GM23248 (cell line): ENCODE measurements at regions not wholly inside any gene's neighbourhood (a gene's known extent, or its start where the extent isn't known, plus 50 kb on each side); places are given as distances from the start of the nearest gene placed in this dataset.
"Not testable (repeated sequence)": the region's sequence is repeated elsewhere in the genome, so short reads cannot be mapped to it uniquely, and the experiment has no call there.

Source experiments
- DNase-seq: peaks from one replicate; pipeline ENCODE4 v3.0.0-alpha.2; 2015
- H2AFZ ChIP-seq: fragments of 200-600 bp; sonication (generic); 2 replicates; pipeline ENCODE4 v1.6.1; 2016; ENCODE audit warnings: antibody characterized with exemption
- H3F3A ChIP-seq: fragments of 200-600 bp; sonication (generic); 2 replicates; pipeline ENCODE4 v1.6.1; 2016; ENCODE audit warnings: mild to moderate bottlenecking, antibody characterized with exemption, mixed run types; ENCODE audit not compliant: insufficient read depth
- H3K27ac ChIP-seq: fragments of 200-600 bp; sonication (generic); 2 replicates; pipeline ENCODE4 v1.5.1; 2016; ENCODE audit warnings: mild to moderate bottlenecking
- H3K27me3 ChIP-seq: fragments of 200-600 bp; sonication (generic); replicated peaks from 2 replicates; pipeline ENCODE4 v1.6.1; 2016; ENCODE audit warnings: mild to moderate bottlenecking; ENCODE audit not compliant: insufficient read depth
- H3K36me3 ChIP-seq: fragments of 200-600 bp; sonication (generic); 2 replicates; pipeline ENCODE4 v1.6.1; 2016; ENCODE audit warnings: low read depth, mild to moderate bottlenecking
- H3K4me1 ChIP-seq: fragments of 200-600 bp; sonication (generic); 2 replicates; pipeline ENCODE4 v1.6.1; 2016; ENCODE audit warnings: mild to moderate bottlenecking; ENCODE audit not compliant: insufficient read depth
- H3K4me2 ChIP-seq: fragments of 200-600 bp; sonication (generic); one replicate; pipeline ENCODE4 v1.6.1; 2016; ENCODE audit warnings: mild to moderate bottlenecking; ENCODE audit not compliant: unreplicated experiment
- H3K4me3 ChIP-seq: fragments of 200-600 bp; sonication (generic); 2 replicates; pipeline ENCODE4 v1.5.1; 2016; ENCODE audit warnings: mild to moderate bottlenecking
- H3K79me2 ChIP-seq: fragments of 200-600 bp; sonication (generic); 2 replicates; pipeline ENCODE4 v1.6.1; 2016; ENCODE audit warnings: mild to moderate bottlenecking; ENCODE audit not compliant: insufficient read depth
- H3K9ac ChIP-seq: fragments of 200-600 bp; sonication (generic); 2 replicates; pipeline ENCODE4 v1.6.1; 2016; ENCODE audit warnings: mild to moderate bottlenecking
- H3K9me2 ChIP-seq: fragments of 200-600 bp; sonication (generic); 2 replicates; pipeline ENCODE4 v1.6.1; 2016; ENCODE audit warnings: mixed run types, mild to moderate bottlenecking, moderate library complexity; ENCODE audit not compliant: insufficient read depth
- H3K9me3 ChIP-seq: fragments of 200-600 bp; sonication (generic); one replicate; pipeline ENCODE4 v1.6.1; 2017; ENCODE audit warnings: low read depth
- H4K20me1 ChIP-seq: fragments of 200-600 bp; sonication (generic); 2 replicates; pipeline ENCODE4 v1.6.0; 2016; ENCODE audit not compliant: insufficient read depth
- EZH2 ChIP-seq: fragments of 200-600 bp; sonication (generic); IDR thresholded peaks from 2 replicates; pipeline ENCODE4 v1.6.1; 2018; ENCODE audit warnings: antibody characterized with exemption, mild to moderate bottlenecking; ENCODE audit not compliant: insufficient read depth, poor library complexity, severe bottlenecking
- EZH2phosphoT487 ChIP-seq: fragments of 200-600 bp; sonication (generic); IDR thresholded peaks from 2 replicates; pipeline ENCODE4 v1.6.1; 2018; ENCODE audit warnings: antibody characterized with exemption, moderate library complexity, mild to moderate bottlenecking, low read depth; ENCODE audit not compliant: insufficient read depth
- WGBS, 2 experiments: methylation state at CpG; one replicate each; pipeline ENCODE4 v1.1.6; 2015 to 2017; ENCODE audit warnings: low lambda C conversion rate in 2 of 2, low coverage in 1 of 2; ENCODE audit errors: missing lambda C conversion rate in 2 of 2; 5-methylcytosine and 5-hydroxymethylcytosine counted together
- in situ Hi-C: fragments of 300-500 bp; cut with MboI; formaldehyde crosslinking; loops from 2 replicates; pipeline ENCODE4 v1.15.0; 2020

GRCh38 chr10:90227217-90227656, 525.8 kb downstream of the KIF20B start:
- no peaks in the 10 kb centered on the region for H3K9me2 ChIP-seq
- in situ Hi-C loops = no loop called here
- H3F3A ChIP-seq = no peaks in the 10 kb centered on the region
- 17 to 23% methylated on average over 2 of the region's 2 CpGs for WGBS, 2 experiments
- no peaks in the 10 kb centered on the region for H4K20me1 ChIP-seq
- H2AFZ ChIP-seq = no peak overlapping the region
- DNase-seq = peak; percentile 0
- no peaks in the 10 kb centered on the region for H3K36me3 ChIP-seq
- H3K9ac ChIP-seq = no peak overlapping the region
- H3K4me2 ChIP-seq = no peak overlapping the region
- H3K4me1 ChIP-seq = no peaks in the 10 kb centered on the region
- H3K9me3 ChIP-seq = no peaks in the 10 kb centered on the region
- H3K27ac ChIP-seq = no peak overlapping the region
- H3K27me3 ChIP-seq = no peaks in the 10 kb centered on the region
- H3K4me3 ChIP-seq = no peak overlapping the region
- no peaks in the 10 kb centered on the region for H3K79me2 ChIP-seq
- no peak for TF ChIP-seq EZH2phosphoT487
- TF ChIP-seq EZH2 = no peak

GRCh38 chr10:90227786-90228185, 526.4 kb downstream of the KIF20B start:
- Histone ChIP-seq H3K27me3 (no peaks in the 10 kb centered on the region), H3K4me1 (no peaks in the 10 kb centered on the region), H2AFZ (no peak overlapping the region), H3K36me3 (no peaks in the 10 kb centered on the region), H3K79me2 (no peaks in the 10 kb centered on the region), H3K4me2 (no peak overlapping the region), H3F3A (no peaks in the 10 kb centered on the region), H3K27ac (no peak overlapping the region), H3K9me3 (no peaks in the 10 kb centered on the region), H3K9me2 (no peaks in the 10 kb centered on the region), H3K9ac (no peak overlapping the region), H3K4me3 (no peak overlapping the region), H4K20me1 (no peaks in the 10 kb centered on the region)
- in situ Hi-C loops = no loop called here
- WGBS, 2 experiments = 5 to 11% methylated on average over 2 of the region's 2 CpGs
- no peak for TF ChIP-seq EZH2phosphoT487
- TF ChIP-seq EZH2 = no peak
- DNase-seq = no peak

- H3F3A ChIP-seq = no peaks in the 10 kb centered on the region
- H3K9me2 ChIP-seq = no peaks in the 10 kb centered on the region
- no peaks in the 10 kb centered on the region for H3K4me1 ChIP-seq
- no peak overlapping the region for H3K4me2 ChIP-seq
- H3K27ac ChIP-seq = no peak overlapping the region
- DNase-seq = no peak
- in situ Hi-C loops = no loop called here
- 66 to 82% methylated on average over 2 of the region's 2 CpGs for WGBS, 2 experiments
- no peaks in the 10 kb centered on the region for H4K20me1 ChIP-seq
- no peak overlapping the region for H2AFZ ChIP-seq
- H3K9ac ChIP-seq = no peak overlapping the region
- H3K9me3 ChIP-seq = no peaks in the 10 kb centered on the region
- TF ChIP-seq EZH2phosphoT487 (no peak), EZH2 (no peak)
- H3K36me3 ChIP-seq = no peaks in the 10 kb centered on the region
- no peaks in the 10 kb centered on the region for H3K79me2 ChIP-seq
- H3K4me3 ChIP-seq = no peak overlapping the region
- H3K27me3 ChIP-seq = no peaks in the 10 kb centered on the region
Measured at GRCh38 chr10:90229486-90229885, 528.1 kb downstream of the KIF20B start.

GRCh38 chr10:90233805-90234204, 532.4 kb downstream of the KIF20B start:
- H3K9ac ChIP-seq, H3K27ac ChIP-seq, H3K4me3 ChIP-seq, H3K4me1 ChIP-seq, H3K79me2 ChIP-seq, H3F3A ChIP-seq, H2AFZ ChIP-seq, H3K9me3 ChIP-seq, DNase-seq, in situ Hi-C loops, H3K27me3 ChIP-seq, H3K9me2 ChIP-seq, H3K36me3 ChIP-seq, H3K4me2 ChIP-seq, H4K20me1 ChIP-seq: not testable (repeated sequence)
- 0% methylated on average over 1 of the region's 1 CpG for WGBS, 2 experiments

- H4K20me1 ChIP-seq = no peaks in the 10 kb centered on the region
- in situ Hi-C loops = no loop called here
- DNase-seq = no peak
- no peak for TF ChIP-seq EZH2
- no peak for TF ChIP-seq EZH2phosphoT487
- no peaks in the 10 kb centered on the region for H3F3A ChIP-seq
- no peaks in the 10 kb centered on the region for H3K79me2 ChIP-seq
- 0 to 3% methylated on average over 2 of the region's 2 CpGs for WGBS, 2 experiments
- H3K36me3 ChIP-seq = no peaks in the 10 kb centered on the region
- no peaks in the 10 kb centered on the region for H3K9me3 ChIP-seq
- no peak overlapping the region for H3K4me2 ChIP-seq
- H3K9ac ChIP-seq = no peak overlapping the region
- H3K27me3 ChIP-seq = no peaks in the 10 kb centered on the region
- no peak overlapping the region for H3K27ac ChIP-seq
- no peaks in the 10 kb centered on the region for H3K9me2 ChIP-seq
- no peak overlapping the region for H2AFZ ChIP-seq
- no peak overlapping the region for H3K4me3 ChIP-seq
- H3K4me1 ChIP-seq = no peaks in the 10 kb centered on the region
Measured at GRCh38 chr10:90245623-90246022, 544.2 kb downstream of the KIF20B start.

- DNase-seq, in situ Hi-C loops: not testable (repeated sequence)
- 55 to 66% methylated on average over 16 of the region's 16 CpGs for WGBS, 2 experiments
Measured at GRCh38 chr10:90250784-90251183, 549.4 kb downstream of the KIF20B start.

More at GRCh38 chr10:90250784-90251183, 549.4 kb downstream of the KIF20B start:
- not testable (repeated sequence) for H3K4me2 ChIP-seq, H3F3A ChIP-seq, H3K27me3 ChIP-seq, H3K27ac ChIP-seq, H2AFZ ChIP-seq, H3K9ac ChIP-seq, H3K9me3 ChIP-seq, H3K36me3 ChIP-seq, H3K9me2 ChIP-seq, H4K20me1 ChIP-seq, H3K4me1 ChIP-seq, H3K4me3 ChIP-seq, H3K79me2 ChIP-seq
